GM13976 (cell line): ENCODE measurements at regions not wholly inside any gene's neighbourhood (a gene's known extent, or its start where the extent isn't known, plus 50 kb on each side); places are given as distances from the start of the nearest gene placed in this dataset.

ENCODE experiments used
- DNase-seq: peaks from one replicate; pipeline ENCODE4 v3.0.0; 2012; ENCODE audit warnings: low spot score
- in situ Hi-C: fragments of 300-500 bp; cut with MboI; formaldehyde crosslinking; loops from one replicate; pipeline ENCODE4 v1.12.0; 2022; ENCODE audit warnings: low sequenced_read_pairs, mixed read lengths, inconsistent platforms; ENCODE audit not compliant: unreplicated experiment
- TF ChIP-seq, protein P1 (sequence below): IDR thresholded peaks from 2 replicates; pipeline ENCODE4 v1.5.1; 2012; ENCODE audit warnings: borderline replicate concordance, mild to moderate bottlenecking; ENCODE audit not compliant: insufficient read depth; ENCODE audit errors: extremely low read depth, missing control alignments, control extremely low read depth

DNA sequence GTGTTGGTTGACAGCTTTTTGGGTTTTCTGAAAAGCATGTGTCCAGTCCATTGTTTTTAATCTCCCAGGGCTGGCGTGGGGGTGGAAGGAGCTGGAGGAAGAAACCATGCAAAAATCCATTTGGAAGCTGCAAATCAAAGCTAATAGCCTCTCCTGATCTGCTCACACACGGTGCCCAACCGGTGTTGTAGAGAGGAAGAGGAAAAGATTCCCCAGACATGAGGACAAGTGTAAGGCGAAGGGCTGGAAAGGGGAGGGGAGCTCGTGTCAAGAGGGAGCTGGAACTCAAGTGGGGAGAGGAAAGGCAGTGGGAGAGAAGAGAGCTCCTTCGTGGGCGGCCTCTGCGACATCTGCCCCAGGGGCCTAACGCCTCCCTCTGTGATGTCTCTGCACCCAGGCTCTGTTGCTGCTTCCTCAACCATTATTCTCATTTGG lies 112.3 kb upstream of the IRF2BP2 start:
- DNase-seq = no peak
- TF ChIP-seq, protein P1, sequence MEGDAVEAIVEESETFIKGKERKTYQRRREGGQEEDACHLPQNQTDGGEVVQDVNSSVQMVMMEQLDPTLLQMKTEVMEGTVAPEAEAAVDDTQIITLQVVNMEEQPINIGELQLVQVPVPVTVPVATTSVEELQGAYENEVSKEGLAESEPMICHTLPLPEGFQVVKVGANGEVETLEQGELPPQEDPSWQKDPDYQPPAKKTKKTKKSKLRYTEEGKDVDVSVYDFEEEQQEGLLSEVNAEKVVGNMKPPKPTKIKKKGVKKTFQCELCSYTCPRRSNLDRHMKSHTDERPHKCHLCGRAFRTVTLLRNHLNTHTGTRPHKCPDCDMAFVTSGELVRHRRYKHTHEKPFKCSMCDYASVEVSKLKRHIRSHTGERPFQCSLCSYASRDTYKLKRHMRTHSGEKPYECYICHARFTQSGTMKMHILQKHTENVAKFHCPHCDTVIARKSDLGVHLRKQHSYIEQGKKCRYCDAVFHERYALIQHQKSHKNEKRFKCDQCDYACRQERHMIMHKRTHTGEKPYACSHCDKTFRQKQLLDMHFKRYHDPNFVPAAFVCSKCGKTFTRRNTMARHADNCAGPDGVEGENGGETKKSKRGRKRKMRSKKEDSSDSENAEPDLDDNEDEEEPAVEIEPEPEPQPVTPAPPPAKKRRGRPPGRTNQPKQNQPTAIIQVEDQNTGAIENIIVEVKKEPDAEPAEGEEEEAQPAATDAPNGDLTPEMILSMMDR = no peak
- in situ Hi-C loops = no loop called here

GRCh38 chr1:234721476-234722269 lies 111.7 kb upstream of the IRF2BP2 start:
- no peak for DNase-seq
- TF ChIP-seq, protein P1 = no peak
- in situ Hi-C loops = no loop called here

DNA sequence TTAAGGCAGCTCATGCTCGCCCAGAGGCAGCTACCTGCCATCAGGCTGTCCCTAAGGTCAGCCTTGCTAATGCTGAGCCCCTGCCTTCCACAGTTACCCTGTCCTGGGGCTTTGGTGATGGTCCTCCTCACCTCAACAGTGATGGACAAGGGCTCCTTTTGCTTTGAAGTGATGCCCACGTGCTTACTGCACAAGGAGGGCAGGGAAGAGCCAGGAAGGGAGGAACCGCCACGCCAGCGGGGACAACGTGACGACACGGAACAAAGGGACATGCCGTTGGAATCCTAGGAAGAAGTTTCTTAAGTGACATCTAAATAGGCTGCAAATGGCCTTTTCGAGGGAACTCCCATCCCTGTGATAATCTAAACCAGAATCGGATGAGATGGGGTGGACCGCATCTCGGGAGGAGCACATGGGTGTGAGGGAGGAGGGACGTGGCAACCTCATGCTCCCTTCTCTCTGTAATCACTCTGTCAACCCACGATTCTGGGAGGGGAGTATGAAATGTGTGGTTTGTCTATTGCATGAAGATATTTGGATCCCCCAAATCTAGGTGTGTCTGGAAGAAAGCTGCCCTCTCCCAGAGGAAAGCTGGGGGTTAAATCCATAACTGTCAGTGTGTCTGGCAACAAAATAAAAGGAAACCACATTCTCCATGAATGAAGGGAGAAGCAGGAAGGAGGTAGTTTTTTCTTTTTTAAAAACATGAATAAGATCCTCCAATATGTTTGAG lies 110.9 kb upstream of the IRF2BP2 start:
- no peak for DNase-seq
- TF ChIP-seq, protein P1 = no peak
- in situ Hi-C loops = no loop called here

GRCh38 chr1:234719454-234720251 lies 109.7 kb upstream of the IRF2BP2 start:
- no peak for DNase-seq
- TF ChIP-seq, protein P1 = no peak
- in situ Hi-C loops = no loop called here

DNA sequence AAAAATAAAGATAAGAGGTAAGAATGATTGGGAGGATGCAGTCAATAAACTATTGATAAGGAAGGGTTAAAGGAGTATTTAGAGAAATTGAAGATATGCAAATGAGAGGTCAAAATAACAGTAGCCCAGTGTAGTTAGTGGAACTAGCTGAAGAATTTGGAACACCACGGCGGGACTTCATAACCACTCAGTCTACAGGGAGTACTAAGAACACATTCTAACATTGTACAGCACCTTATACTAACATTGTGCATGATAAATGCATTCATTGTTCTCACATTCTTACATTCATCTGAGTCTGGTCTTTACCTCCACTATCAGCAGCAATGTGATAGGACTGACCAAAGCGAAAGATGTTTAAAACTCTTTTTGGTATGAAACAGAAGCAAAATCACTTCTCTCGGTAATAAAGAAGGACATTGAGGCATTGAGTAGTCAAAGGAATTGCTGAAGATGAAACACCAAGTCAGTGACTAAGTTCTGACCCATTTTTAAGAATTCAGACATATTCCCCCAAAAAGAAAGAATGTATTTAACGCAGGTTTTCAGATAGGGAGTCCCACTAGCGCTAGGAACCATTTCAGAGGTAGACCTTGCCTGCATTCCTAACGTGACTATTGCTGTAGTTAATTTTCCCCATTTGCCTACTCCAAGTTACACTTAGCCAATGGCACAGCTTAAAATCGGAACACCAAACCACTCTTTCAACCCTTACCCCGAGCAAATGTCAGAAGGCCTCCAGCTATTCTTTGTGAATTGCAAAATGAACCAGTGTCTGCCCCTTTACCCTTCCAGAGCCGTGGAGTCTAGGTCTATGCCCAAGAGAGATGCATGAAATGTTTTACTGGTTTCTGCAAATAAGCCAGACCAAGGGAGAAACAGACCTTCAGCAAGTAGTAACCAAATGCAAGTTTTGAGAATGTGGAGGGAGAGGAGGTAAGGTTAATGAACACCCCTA lies 108.8 kb upstream of the IRF2BP2 start:
- TF ChIP-seq, protein P1 = no peak
- in situ Hi-C loops = no loop called here
- no peak for DNase-seq
